ENCODE measurements at regions not wholly inside any gene's neighbourhood (a gene's known extent, or its start where the extent isn't known, plus 50 kb on each side); places are given as distances from the start of the nearest gene placed in this dataset.

- TF ChIP-seq, protein P1, sequence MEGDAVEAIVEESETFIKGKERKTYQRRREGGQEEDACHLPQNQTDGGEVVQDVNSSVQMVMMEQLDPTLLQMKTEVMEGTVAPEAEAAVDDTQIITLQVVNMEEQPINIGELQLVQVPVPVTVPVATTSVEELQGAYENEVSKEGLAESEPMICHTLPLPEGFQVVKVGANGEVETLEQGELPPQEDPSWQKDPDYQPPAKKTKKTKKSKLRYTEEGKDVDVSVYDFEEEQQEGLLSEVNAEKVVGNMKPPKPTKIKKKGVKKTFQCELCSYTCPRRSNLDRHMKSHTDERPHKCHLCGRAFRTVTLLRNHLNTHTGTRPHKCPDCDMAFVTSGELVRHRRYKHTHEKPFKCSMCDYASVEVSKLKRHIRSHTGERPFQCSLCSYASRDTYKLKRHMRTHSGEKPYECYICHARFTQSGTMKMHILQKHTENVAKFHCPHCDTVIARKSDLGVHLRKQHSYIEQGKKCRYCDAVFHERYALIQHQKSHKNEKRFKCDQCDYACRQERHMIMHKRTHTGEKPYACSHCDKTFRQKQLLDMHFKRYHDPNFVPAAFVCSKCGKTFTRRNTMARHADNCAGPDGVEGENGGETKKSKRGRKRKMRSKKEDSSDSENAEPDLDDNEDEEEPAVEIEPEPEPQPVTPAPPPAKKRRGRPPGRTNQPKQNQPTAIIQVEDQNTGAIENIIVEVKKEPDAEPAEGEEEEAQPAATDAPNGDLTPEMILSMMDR (IDR thresholded peaks at IDR 0.05) = no peak
- TF ChIP-seq POLR2A (IDR thresholded peaks at IDR 0.05) = no peak
Observed at GRCh38 chr17:79497777-79498348, 113.0 kb downstream of the RBFOX3 start.

Data from body of pancreas (tissue), 4 donors.